ENCODE measurements at regions not wholly inside any gene's neighbourhood (a gene's known extent, or its start where the extent isn't known, plus 50 kb on each side); places are given as distances from the start of the nearest gene placed in this dataset.
"Not testable (repeated sequence)": the region's sequence is repeated elsewhere in the genome, so short reads cannot be mapped to it uniquely, and the experiment has no call there.

- DNase-seq (ENCODE audit: low read depth): no peak
Observed at GRCh38 chr16:86346034-86346433, 164.3 kb upstream of the FOXF1 start.

- no peak for DNase-seq (ENCODE audit: low read depth)
Observed at GRCh38 chr16:86347090-86347489, 163.2 kb upstream of the FOXF1 start.

- DNase-seq (ENCODE audit: low read depth): no peak
Observed at GRCh38 chr16:86347916-86348555, 162.3 kb upstream of the FOXF1 start.

GRCh38 chr16:86349338-86349900 is 160.9 kb upstream of the FOXF1 start:
- DNase-seq (ENCODE audit: low read depth): no peak

- no peak for DNase-seq (ENCODE audit: low read depth)
Observed at GRCh38 chr16:86350289-86350688, 160.0 kb upstream of the FOXF1 start.

- no peak for DNase-seq (ENCODE audit: low read depth)
Observed at GRCh38 chr16:86351041-86351784, 159.1 kb upstream of the FOXF1 start.

GRCh38 chr16:86351785-86352139 is 158.6 kb upstream of the FOXF1 start:
- not testable (repeated sequence) for DNase-seq (ENCODE audit: low read depth)

GRCh38 chr16:86353148-86353547 is 157.2 kb upstream of the FOXF1 start:
- no peak for DNase-seq (ENCODE audit: low read depth)

- no peak for DNase-seq (ENCODE audit: low read depth)
Observed at GRCh38 chr16:86353948-86354347, 156.4 kb upstream of the FOXF1 start.

- no peak for DNase-seq (ENCODE audit: low read depth)
Observed at GRCh38 chr16:86354641-86355513, 155.4 kb upstream of the FOXF1 start.

- DNase-seq (ENCODE audit: low read depth): no peak
Observed at GRCh38 chr16:86355531-86355930, 154.8 kb upstream of the FOXF1 start.

GRCh38 chr16:86355951-86356350 is 154.4 kb upstream of the FOXF1 start:
- DNase-seq (ENCODE audit: low read depth): no peak

- no peak for DNase-seq (ENCODE audit: low read depth)
Observed at GRCh38 chr16:86356804-86357203, 153.5 kb upstream of the FOXF1 start.

- DNase-seq (ENCODE audit: low read depth): no peak
Observed at GRCh38 chr16:86357303-86357702, 153.0 kb upstream of the FOXF1 start.

- DNase-seq (ENCODE audit: low read depth): no peak
Observed at GRCh38 chr16:86357950-86358349, 152.4 kb upstream of the FOXF1 start.

- no peak for DNase-seq (ENCODE audit: low read depth)
Observed at GRCh38 chr16:86359571-86359970, 150.8 kb upstream of the FOXF1 start.

GRCh38 chr16:86362155-86362849 is 148.0 kb upstream of the FOXF1 start:
- no peak for DNase-seq (ENCODE audit: low read depth)

GRCh38 chr16:86363057-86363490 is 147.3 kb upstream of the FOXF1 start:
- no peak for DNase-seq (ENCODE audit: low read depth)

GRCh38 chr16:86363836-86364618 is 146.3 kb upstream of the FOXF1 start:
- DNase-seq (ENCODE audit: low read depth): no peak

GRCh38 chr16:86364653-86365380 is 145.5 kb upstream of the FOXF1 start:
- DNase-seq (ENCODE audit: low read depth): no peak

Measured in activated T-helper 1 cell treated with Interleukin-2 at 50 U/mL for 16 hours (primary cell).